ENCODE measurements at regions not wholly inside any gene's neighbourhood (a gene's known extent, or its start where the extent isn't known, plus 50 kb on each side); places are given as distances from the start of the nearest gene placed in this dataset.

DNA sequence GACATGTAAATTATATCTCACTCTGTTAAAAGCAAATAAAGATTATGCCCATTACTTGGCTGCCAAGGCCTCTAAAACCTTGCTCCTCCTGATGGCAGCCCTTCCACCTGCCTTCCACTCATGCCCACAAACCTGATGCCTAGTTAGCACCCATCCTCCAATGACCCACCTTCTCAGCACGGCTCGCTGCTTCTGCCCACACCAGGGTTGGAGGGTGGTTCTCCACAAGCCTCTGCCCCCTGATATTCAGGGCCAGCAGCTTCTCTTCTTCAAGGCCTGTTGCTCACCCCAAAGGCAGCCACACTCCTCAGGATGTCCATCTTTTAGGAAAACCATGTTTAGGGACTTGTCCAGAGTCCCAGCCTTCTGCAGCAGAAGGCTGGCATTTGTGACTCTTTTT is 263.4 kb upstream of the TLE3 start:
- H3K27ac ChIP-seq (ENCODE audit: low read length): no peak overlapping the region
- H3K4me1 ChIP-seq (ENCODE audit: control insufficient read depth in 1 of 2, insufficient read depth in 2 of 2, low read length in 2 of 2): no peaks in the 10 kb centered on the region
- H3K9me3 ChIP-seq (ENCODE audit: control insufficient read depth in 1 of 2, low read length in 2 of 2): no peaks in the 10 kb centered on the region
- H3K36me3 ChIP-seq (ENCODE audit: control insufficient read depth in 1 of 2, insufficient read depth in 2 of 2, low read length in 2 of 2): no peaks in the 10 kb centered on the region
- H3K27me3 ChIP-seq (ENCODE audit: low read depth, low read length): no peaks in the 10 kb centered on the region
- no peak overlapping the region for H3K4me3 ChIP-seq (ENCODE audit: low read depth in 1 of 2, low read length in 2 of 2)

DNA sequence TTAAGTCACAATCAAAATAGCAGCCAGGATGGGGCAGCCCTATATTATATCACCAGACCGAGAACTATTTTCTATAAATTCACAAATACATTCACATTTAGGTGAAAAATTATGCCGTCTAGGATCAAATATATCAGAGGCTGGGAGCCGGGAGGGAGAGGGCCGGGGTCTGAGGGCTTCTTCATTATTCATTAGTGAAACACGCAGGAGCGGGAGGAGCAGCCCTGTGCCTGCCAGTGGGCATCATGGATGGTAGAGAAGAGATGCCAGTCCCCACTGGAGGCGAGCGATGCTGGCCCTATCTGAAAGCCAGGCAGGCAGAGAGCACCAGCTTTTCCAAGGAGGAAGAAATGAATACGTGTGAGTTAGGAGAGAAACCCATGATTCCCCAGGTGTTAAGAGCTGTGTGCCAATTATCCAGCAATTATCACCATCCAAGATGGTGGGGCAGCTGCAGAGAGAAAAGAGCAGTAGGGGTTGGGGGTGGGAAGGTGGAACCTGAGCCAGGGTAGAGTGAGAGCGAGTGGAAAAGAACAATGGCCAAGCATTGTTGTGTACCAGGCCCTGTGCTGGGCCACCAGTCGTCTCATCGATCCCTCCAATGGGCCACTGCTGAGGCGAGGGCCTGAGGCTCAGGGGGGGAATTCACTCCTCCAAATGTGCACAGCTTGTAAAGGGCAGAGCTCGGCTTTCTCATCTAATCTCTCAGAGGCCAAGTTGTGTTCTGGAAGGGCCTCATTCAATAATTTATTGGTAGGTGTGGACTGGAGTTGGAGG is 261.3 kb upstream of the TLE3 start:
- H3K4me1 ChIP-seq (ENCODE audit: control insufficient read depth in 1 of 2, insufficient read depth in 2 of 2, low read length in 2 of 2): no peaks in the 10 kb centered on the region

DNA sequence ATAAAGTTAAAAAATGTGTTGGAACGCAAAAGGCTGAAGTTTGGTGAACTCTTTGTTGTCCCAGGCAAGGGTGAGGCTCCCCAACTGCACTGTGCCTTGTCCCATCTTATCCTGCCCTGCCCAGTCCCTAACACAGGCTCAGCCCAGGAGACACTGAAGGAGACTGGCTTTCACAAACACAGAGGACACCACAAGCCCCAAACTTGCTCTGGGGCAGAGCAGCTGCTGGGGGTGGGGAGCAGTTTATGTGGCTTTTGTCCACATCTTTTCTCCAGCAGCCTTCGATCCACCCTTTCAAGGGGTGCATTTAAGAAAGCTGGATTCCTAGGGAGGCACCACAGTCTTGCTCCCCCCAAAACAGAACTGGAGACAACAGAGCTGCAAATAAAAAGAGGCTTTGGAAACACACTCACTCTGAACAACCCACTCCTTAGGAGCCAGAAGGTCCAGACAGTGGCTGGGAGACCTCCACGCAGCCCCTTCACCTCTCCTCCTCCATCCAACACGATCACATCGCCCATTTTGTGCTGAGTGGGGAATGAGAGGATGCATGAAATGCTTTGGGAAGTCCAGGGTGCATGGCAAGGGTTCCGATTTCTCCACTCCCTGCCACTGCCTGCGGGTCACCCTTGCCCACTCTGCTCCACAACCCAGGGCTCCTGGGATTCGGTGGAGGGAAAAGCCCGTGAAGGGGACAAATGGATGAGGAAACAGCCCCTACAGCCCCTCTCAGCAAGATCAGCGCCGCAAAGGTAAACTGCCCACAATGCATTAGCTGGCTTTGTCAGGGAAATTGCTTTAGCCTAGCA is 260.5 kb upstream of the TLE3 start:
- H3K4me3 ChIP-seq (ENCODE audit: low read depth in 1 of 2, low read length in 2 of 2): no peak overlapping the region
- H3K4me1 ChIP-seq (ENCODE audit: control insufficient read depth in 1 of 2, insufficient read depth in 2 of 2, low read length in 2 of 2): no peaks in the 10 kb centered on the region
- H3K9me3 ChIP-seq (ENCODE audit: control insufficient read depth in 1 of 2, low read length in 2 of 2): no peaks in the 10 kb centered on the region

More for the DNA sequence above, 261.3 kb upstream of the TLE3 start:
- Histone ChIP-seq H3K4me3 (ENCODE audit: low read depth in 1 of 2, low read length in 2 of 2) (no peak overlapping the region), H3K27ac (ENCODE audit: low read length) (no peak overlapping the region), H3K27me3 (ENCODE audit: low read depth, low read length) (no peaks in the 10 kb centered on the region), H3K36me3 (ENCODE audit: control insufficient read depth in 1 of 2, insufficient read depth in 2 of 2, low read length in 2 of 2) (no peaks in the 10 kb centered on the region), H3K9me3 (ENCODE audit: control insufficient read depth in 1 of 2, low read length in 2 of 2) (no peaks in the 10 kb centered on the region)

DNA sequence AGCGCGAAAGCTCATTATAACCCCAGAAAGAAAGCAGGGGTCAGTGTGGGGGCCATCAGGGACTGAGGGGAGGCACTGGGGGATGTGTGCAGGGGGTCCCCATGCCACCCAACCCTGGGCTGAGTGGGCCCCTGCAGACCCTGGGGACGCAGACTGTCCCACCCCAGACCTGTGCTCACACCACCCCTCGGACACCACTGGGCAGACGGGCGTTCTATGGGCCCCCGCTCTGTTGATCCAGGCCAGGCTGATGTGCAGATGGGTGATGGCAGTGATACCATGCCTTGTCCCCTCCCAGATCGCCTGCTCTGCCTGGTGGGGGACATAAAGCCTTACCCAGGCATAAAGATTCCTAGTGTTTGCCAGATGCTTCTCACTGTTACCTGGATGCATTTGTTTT is 259.7 kb upstream of the TLE3 start:
- H3K9me3 ChIP-seq (ENCODE audit: control insufficient read depth in 1 of 2, low read length in 2 of 2): no peaks in the 10 kb centered on the region
- H3K27ac ChIP-seq (ENCODE audit: low read length): no peak overlapping the region
- no peaks in the 10 kb centered on the region for H3K4me1 ChIP-seq (ENCODE audit: control insufficient read depth in 1 of 2, insufficient read depth in 2 of 2, low read length in 2 of 2)
- no peaks in the 10 kb centered on the region for H3K36me3 ChIP-seq (ENCODE audit: control insufficient read depth in 1 of 2, insufficient read depth in 2 of 2, low read length in 2 of 2)
- no peak overlapping the region for H3K4me3 ChIP-seq (ENCODE audit: low read depth in 1 of 2, low read length in 2 of 2)
- H3K27me3 ChIP-seq (ENCODE audit: low read depth, low read length): no peaks in the 10 kb centered on the region

More for the DNA sequence above, 260.5 kb upstream of the TLE3 start:
- Histone ChIP-seq H3K36me3 (ENCODE audit: control insufficient read depth in 1 of 2, insufficient read depth in 2 of 2, low read length in 2 of 2) (no peaks in the 10 kb centered on the region), H3K27ac (ENCODE audit: low read length) (no peak overlapping the region), H3K27me3 (ENCODE audit: low read depth, low read length) (no peaks in the 10 kb centered on the region)

DNA sequence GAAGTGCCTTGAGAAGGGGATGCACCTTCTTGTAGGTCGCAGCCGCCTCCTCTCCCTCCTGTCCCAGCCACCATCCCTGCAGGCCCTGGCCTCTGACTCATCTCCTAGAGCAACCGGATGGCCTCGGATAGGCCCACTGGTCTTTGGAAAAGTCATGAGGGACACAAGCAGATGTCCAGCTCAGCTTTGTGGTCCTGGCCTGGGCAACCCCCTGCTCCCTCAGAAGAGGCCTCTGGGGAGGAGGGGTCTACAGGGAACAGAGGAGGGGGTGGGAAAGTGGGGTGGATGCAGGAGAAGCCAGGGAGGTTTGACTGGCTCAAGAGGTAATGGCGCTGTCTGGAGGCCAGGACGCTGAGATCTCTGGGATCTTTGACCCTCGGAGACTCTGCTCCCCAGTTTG is 259.2 kb upstream of the TLE3 start:
- Histone ChIP-seq H3K4me3 (ENCODE audit: low read depth in 1 of 2, low read length in 2 of 2) (no peak overlapping the region), H3K27ac (ENCODE audit: low read length) (no peak overlapping the region), H3K36me3 (ENCODE audit: control insufficient read depth in 1 of 2, insufficient read depth in 2 of 2, low read length in 2 of 2) (no peaks in the 10 kb centered on the region), H3K9me3 (ENCODE audit: control insufficient read depth in 1 of 2, low read length in 2 of 2) (no peaks in the 10 kb centered on the region), H3K4me1 (ENCODE audit: control insufficient read depth in 1 of 2, insufficient read depth in 2 of 2, low read length in 2 of 2) (no peaks in the 10 kb centered on the region), H3K27me3 (ENCODE audit: low read depth, low read length) (no peaks in the 10 kb centered on the region)

DNA sequence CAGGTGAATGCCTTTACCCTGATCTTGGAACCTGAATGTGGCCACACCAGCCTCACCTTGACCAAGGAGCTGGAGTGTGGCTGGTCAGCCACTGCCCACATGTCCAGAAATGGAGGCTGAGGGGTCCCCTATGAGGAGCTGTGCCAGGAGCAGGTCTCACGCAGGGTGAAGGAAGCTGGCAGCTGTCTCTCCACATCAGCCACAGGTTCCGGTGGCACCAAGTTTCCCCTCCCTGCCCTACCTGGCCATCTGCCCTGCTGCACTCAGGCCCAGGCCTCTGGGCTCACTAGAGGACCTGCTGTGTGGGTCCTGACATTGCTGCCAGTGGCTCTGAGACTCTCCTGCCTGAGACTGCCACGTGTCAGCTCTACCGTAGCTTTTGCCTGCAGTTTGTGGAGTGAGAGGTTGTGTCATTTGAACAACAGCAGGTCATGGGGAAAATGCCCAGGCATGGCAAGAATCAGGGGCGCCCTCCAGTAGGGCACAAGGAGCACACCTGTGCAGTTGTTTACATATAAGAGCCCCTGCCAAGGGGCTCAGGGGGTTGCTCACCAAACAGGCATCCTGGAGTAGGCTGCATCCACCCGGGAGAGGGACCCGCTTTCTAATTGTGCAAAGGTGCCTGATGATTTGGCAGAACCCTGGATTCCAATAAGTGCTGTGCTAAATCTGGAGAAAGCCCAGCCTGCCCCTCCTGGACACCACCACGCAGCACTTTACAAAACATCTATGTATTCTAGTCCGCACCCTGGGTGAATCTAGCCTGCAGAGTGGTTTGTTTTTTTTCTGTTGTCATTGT is 258.5 kb upstream of the TLE3 start:
- no peaks in the 10 kb centered on the region for H3K27me3 ChIP-seq (ENCODE audit: low read depth, low read length)
- H3K36me3 ChIP-seq (ENCODE audit: control insufficient read depth in 1 of 2, insufficient read depth in 2 of 2, low read length in 2 of 2): no peaks in the 10 kb centered on the region
- no peak overlapping the region for H3K4me3 ChIP-seq (ENCODE audit: low read depth in 1 of 2, low read length in 2 of 2)
- H3K9me3 ChIP-seq (ENCODE audit: control insufficient read depth in 1 of 2, low read length in 2 of 2): no peaks in the 10 kb centered on the region
- no peak overlapping the region for H3K27ac ChIP-seq (ENCODE audit: low read length)
- H3K4me1 ChIP-seq (ENCODE audit: control insufficient read depth in 1 of 2, insufficient read depth in 2 of 2, low read length in 2 of 2): no peaks in the 10 kb centered on the region

DNA sequence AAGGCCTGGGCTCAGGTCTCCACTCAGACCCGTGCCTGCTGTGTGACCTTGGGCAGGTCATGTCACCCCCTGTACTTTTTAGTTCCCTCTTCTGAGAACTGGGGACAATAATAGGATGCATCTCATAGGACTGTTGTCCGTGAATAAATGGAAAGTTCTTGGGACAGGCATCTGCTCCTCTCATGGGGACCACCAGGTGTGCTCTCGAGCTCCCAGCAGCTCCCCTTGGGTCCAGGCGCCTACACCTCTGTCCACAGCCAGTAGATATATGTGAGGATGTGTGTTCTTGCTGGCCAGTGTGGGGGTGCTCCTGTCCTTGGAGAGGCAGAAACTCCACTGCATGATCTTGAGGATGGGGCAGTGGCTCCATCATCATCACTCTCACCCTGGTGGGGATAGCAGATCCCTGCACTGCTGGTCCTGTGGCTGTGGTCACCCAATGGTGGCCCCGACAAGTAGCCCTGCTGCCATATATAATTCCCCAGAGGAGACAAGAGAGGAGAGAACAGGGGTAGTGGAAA is 257.6 kb upstream of the TLE3 start:
- Histone ChIP-seq H3K36me3 (ENCODE audit: control insufficient read depth in 1 of 2, insufficient read depth in 2 of 2, low read length in 2 of 2) (no peaks in the 10 kb centered on the region), H3K9me3 (ENCODE audit: control insufficient read depth in 1 of 2, low read length in 2 of 2) (no peaks in the 10 kb centered on the region), H3K27me3 (ENCODE audit: low read depth, low read length) (no peaks in the 10 kb centered on the region), H3K4me1 (ENCODE audit: control insufficient read depth in 1 of 2, insufficient read depth in 2 of 2, low read length in 2 of 2) (no peaks in the 10 kb centered on the region), H3K4me3 (ENCODE audit: low read depth in 1 of 2, low read length in 2 of 2) (no peak overlapping the region), H3K27ac (ENCODE audit: low read length) (no peak overlapping the region)

DNA sequence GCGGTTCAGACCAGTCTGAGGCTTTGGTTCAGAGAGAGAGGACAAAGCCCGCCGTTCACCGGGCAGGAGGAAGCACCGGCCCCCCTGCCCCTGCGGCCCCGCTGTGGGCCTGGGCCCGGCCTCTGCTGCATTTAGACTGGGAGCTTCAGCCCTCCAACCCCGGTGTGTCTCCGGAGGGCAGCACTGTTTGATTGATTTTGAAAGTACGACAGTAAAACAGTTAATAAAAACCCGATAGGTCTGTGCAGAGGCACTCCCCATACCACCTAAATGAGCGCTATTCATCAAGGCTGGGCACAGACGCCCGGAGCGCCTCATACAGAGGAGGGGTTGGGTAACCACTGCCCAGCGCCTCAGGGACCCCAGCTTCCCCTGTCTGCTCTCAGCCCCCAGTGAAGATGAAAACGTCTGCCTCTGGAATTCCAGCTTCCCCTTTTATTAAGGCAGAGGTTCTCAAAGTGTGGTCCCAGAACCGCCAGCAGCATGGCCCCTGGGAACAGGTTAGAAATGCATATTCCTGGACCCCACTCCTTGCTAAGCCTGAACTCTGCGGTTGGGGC is 256.7 kb upstream of the TLE3 start:
- Histone ChIP-seq H3K4me3 (ENCODE audit: low read depth in 1 of 2, low read length in 2 of 2) (no peak overlapping the region), H3K27me3 (ENCODE audit: low read depth, low read length) (no peaks in the 10 kb centered on the region), H3K27ac (ENCODE audit: low read length) (no peak overlapping the region), H3K4me1 (ENCODE audit: control insufficient read depth in 1 of 2, insufficient read depth in 2 of 2, low read length in 2 of 2) (no peaks in the 10 kb centered on the region), H3K9me3 (ENCODE audit: control insufficient read depth in 1 of 2, low read length in 2 of 2) (no peaks in the 10 kb centered on the region), H3K36me3 (ENCODE audit: control insufficient read depth in 1 of 2, insufficient read depth in 2 of 2, low read length in 2 of 2) (no peaks in the 10 kb centered on the region)

DNA sequence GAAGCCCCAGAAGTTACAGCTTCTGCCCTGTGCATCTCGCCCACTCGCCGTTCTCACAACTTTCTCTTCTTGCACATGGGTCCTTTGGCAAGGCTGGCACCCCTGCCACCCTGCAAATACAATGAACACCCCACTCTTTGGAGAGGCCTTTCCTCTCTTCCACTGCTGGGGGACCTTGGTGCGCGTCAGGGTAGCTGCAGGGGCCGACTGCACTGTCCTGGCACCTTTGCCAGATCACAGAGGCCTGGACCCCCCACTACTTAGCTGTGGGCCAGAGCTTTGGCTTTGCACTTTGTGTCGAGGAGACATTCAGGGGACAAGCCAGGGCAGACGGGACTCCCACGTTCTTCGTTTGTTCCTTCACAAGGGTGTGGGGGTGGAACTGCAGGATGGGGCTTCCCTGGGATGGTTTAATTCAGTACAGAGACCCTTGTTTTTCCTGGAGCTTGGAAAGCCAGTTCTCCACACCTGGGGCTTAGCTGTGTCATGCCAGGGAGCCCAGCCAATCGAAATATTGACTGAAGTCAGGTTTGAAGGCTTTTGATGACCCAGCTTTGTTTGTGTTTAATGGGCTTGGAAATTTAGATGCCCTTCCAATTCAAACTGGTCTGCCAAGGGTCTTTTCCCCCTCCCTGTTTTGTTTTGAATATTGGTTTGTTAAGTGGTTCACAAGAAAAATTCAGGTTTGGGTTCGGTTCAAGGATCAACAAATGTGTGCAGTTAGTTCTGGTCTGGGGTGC is 256.1 kb upstream of the TLE3 start:
- Histone ChIP-seq H3K4me1 (ENCODE audit: control insufficient read depth in 1 of 2, insufficient read depth in 2 of 2, low read length in 2 of 2) (no peaks in the 10 kb centered on the region), H3K27me3 (ENCODE audit: low read depth, low read length) (no peaks in the 10 kb centered on the region), H3K27ac (ENCODE audit: low read length) (no peak overlapping the region), H3K9me3 (ENCODE audit: control insufficient read depth in 1 of 2, low read length in 2 of 2) (no peaks in the 10 kb centered on the region), H3K36me3 (ENCODE audit: control insufficient read depth in 1 of 2, insufficient read depth in 2 of 2, low read length in 2 of 2) (no peaks in the 10 kb centered on the region), H3K4me3 (ENCODE audit: low read depth in 1 of 2, low read length in 2 of 2) (no peak overlapping the region)

DNA sequence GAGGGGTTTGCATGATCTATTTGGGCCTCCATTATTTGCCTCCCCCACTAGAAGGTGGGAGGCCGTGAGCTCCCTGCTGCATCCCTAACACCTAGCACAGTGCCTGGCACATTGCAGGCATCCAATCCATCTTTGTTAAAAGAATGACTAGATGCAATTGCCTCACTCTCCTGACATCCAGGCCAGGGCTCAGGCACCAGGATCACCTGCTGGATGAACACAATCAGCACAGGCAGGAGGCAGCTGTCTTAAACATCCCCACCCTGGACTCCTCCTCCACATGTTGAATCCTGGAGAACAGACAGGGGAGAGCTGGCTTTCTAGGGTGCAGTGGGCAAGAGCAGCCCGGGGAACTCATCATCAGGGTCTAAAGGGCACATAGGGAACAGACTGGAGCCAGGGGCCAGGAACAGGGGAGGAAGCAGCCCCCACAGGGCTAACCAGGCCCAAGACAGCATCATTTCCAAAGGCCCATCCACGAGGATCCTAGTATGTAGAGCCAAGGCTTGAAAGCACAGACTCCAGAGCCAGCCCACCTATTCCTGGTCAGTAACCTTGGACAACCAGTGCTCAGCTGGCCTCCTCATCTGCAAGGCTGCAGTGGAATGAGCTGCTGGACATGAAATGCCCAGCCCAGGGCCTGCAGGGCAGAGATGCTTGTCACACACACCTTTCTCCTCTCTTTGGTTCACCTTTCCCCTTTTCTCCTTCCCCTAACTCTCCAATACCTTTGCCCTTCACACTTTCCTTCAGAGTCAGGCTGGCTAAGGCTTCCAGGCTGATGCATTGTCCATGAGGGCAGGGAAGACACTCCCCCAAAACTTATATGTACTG is 254.4 kb upstream of the TLE3 start:
- no peak overlapping the region for H3K27ac ChIP-seq (ENCODE audit: low read length)
- no peaks in the 10 kb centered on the region for H3K36me3 ChIP-seq (ENCODE audit: control insufficient read depth in 1 of 2, insufficient read depth in 2 of 2, low read length in 2 of 2)
- no peaks in the 10 kb centered on the region for H3K9me3 ChIP-seq (ENCODE audit: control insufficient read depth in 1 of 2, low read length in 2 of 2)
- no peak overlapping the region for H3K4me3 ChIP-seq (ENCODE audit: low read depth in 1 of 2, low read length in 2 of 2)
- H3K27me3 ChIP-seq (ENCODE audit: low read depth, low read length): no peaks in the 10 kb centered on the region
- no peaks in the 10 kb centered on the region for H3K4me1 ChIP-seq (ENCODE audit: control insufficient read depth in 1 of 2, insufficient read depth in 2 of 2, low read length in 2 of 2)

Measured in muscle layer of duodenum (tissue), 2 donors.